ENCODE measurements at regions not wholly inside any gene's neighbourhood (a gene's known extent, or its start where the extent isn't known, plus 50 kb on each side); places are given as distances from the start of the nearest gene placed in this dataset.
"Not testable (repeated sequence)": the region's sequence is repeated elsewhere in the genome, so short reads cannot be mapped to it uniquely, and the experiment has no call there.

DNA sequence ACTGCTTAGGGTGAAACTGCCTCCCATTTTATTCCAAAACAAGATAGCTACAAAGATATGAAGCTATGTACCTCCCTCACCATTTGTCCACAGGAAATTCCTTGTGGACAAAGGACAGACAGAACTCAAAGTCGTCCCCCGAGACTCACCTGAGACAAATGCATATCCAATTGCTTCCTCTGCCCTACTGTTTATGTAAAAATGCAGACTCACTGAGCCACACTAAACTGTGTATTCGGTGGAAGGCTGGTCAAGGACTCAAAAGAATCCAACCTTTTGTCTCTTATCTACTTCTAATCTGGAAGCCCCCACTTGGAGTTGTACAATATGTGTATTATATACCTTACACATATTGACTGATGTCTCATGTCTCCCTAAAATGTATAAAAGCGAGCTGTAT is 288.0 kb upstream of the ERCC4 start:
- DNase-seq, result no peak

- not testable (repeated sequence) for DNase-seq
Measured at GRCh38 chr16:13632504-13632903, 287.4 kb upstream of the ERCC4 start.

DNA sequence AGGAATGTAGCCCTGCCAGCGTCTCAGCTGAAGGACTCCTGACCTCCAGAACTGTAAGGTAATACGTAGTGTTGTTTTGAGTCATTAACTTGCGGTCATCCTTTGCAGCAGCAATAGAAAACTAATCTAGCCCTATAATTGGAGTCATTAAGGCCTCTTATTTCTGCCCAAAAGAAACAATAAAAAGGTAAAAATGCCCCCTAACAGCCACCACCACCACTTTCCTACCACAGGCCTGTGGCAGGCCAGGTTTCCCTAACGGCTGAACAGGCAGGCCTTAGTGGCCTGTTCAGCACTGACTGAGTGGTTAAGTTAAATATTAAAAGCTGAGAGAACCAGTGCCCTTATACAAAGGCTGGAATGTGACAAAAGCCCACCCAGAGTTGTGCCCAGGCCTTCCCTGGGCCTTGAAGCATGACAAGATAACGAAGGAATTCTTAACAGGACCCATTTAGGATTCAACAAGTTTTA is 286.5 kb upstream of the ERCC4 start:
- DNase-seq, result no peak

DNA sequence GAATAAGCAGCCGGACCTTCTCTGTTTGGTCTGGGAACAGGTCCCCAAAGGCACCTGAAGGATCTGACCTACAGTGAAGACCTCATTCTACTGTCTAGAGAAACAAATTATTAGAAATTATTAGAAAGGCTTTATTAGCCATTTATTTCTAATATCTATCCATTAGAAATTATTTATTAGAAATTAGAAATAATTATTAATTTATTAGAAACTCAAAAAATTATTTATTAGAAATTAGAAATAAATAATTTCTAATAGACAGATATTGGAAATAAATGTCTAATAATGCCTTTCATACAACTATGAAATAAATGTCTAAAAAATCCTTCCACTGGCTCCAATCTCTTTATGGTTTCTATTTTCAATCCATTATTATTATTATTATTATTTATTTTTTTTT is 285.7 kb upstream of the ERCC4 start:
- no peak for DNase-seq

DNA sequence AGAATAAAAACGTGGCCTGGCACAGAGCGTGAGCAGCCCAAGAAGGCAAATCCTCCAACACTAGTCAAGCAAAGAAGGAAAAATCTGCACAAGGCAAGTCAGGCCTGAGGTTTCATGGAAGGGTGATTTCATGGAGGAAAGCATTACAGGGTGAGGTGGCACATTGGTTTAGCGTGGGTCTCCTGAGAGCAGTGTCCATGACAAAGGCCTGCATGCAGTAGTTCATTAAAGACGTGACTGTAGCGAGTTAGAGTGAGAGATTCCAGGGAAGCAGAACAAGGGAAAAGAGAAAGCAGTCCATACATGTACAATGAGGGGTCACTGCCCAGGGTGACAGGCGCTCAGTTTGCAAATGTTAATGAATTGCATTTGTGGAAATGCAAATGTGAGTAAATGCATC is 285.0 kb upstream of the ERCC4 start:
- no peak for DNase-seq

DNA sequence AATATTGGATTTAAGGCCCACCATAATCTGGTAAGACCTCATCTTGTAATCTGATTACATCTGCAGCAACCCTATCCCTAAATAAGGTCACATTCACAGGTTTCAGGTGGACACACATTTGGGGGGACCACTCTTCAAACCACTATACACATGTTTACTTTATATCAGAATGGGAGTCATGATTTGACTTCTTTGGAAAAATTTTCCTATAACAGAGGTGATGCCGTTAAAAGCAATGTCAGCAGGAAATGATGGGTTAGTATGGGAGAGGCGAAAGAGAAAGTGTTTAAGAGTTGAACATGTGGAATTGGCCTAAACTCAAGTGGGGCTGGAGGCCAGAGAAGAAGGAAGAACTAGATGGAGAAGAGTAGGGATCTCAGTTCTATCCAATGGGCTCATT is 281.7 kb upstream of the ERCC4 start:
- no peak for DNase-seq

- no peak for DNase-seq
Measured at GRCh38 chr16:13643412-13643811, 276.5 kb upstream of the ERCC4 start.

DNA sequence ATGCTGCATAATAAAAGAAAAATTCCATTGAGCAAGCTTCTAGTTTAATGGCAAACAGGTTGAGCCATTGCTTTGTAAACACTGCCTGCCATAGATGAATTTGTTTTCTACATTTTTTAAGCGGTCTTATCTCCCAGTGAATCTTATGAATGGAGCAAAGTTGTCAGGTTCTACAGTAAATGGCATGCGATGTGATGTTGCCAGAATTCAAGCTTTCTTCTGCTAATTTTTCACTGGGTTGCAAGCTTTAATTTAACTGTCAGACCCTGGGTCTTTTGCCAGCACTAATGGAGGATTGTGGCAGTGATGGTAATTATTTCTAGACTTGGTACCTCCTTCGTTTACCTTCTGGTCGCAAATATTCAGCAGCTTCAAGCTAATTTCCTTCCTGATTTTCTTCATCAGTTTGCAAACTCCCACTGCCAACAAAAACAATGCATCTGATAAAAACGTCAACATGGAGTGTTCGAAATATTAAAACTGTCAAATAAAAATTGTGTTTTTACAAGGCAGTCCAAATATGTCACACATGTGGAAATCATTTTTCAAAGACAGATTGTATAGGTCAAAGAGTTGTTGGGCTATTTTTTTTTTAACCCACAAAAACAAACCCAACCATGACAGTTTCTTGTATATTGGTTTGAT is 274.2 kb upstream of the ERCC4 start:
- no peak for DNase-seq

DNA sequence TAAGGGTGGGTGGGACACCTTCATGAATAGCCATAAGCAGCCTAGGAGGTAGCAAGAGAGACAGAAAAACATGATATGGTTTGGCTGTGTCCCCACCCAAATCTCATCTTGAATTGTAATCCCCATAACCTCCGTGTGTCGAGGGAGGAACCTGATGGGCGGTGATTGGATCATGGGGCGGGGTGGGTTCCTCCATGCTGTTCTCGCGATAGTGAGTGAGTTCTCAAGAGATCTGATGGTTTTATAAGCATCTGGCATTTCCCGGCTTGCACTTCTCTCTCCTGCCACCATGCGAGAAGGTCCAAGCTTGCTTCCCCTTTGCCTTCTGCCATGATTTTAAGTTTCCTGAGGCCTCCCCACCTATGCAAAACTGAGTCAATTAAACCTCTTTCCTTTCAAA is 259.1 kb upstream of the ERCC4 start:
- DNase-seq, result no peak

DNA sequence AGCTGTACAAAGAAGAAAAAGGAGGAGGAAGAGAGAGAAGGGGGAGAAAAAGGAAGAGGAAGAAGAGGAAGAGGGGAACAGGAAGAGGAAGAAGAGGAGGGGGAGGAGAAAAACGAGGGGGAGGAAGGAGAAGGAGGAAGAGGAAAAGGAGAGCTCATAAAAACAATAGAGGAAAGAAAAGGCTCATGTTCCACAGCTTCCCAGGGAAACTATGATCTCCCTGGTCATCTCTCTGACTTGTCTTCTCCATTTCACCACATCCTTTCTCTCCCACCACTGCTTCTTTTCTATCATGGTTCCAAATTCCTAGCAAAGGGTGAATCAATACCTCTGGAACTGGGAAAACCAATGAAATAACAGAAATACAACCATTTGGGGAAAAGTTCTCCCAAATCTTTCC is 254.1 kb upstream of the ERCC4 start:
- DNase-seq, result no peak

GRCh38 chr16:13672196-13672595 is 247.8 kb upstream of the ERCC4 start:
- no peak for DNase-seq

- DNase-seq, result no peak
Measured at GRCh38 chr16:13680021-13680889, 239.7 kb upstream of the ERCC4 start.

- DNase-seq, result no peak
Measured at GRCh38 chr16:13684819-13685563, 235.0 kb upstream of the ERCC4 start.

DNA sequence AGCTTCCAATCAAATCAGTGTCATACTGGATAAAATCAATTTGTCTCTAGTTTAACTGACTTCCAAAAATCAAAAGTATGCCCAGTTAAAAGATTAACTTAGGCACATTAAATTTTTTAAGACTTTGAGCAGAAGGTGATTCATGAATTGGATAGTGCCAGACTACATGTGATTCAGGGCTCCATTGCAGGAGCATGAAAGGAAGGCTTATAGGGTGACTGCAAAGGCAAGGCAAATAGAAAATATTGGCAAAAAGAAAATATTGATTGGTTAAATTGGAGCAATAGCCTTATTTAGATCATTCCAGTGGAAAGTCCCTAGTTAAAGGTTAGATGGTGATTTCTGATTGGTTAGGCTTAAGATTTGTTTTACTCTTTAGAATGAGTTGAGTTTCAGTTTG is 223.9 kb upstream of the ERCC4 start:
- DNase-seq, result no peak

- no peak for DNase-seq
Measured at GRCh38 chr16:13697013-13697412, 222.9 kb upstream of the ERCC4 start.

GRCh38 chr16:13697568-13697967 is 222.4 kb upstream of the ERCC4 start:
- DNase-seq, result no peak

DNA sequence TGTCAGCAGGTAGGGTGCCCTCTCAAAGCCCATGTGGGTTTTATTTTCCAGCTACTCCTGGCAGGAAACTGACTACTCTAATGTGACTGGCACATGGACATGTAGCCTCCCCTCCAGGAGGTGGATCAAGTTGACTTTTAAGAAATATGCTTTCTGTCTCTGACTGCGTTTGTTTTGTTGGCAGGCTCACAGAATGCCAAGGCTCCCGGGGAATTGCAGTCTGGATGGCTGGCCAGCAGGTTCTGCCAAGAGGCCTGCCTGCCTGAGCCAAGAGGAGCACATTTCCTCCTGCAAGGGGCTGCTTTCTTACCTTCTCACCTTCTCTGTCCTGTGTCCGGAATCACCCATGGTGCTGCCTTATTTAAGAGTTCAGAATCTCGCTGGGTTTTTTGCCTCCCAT is 217.3 kb upstream of the ERCC4 start:
- no peak for DNase-seq

DNA sequence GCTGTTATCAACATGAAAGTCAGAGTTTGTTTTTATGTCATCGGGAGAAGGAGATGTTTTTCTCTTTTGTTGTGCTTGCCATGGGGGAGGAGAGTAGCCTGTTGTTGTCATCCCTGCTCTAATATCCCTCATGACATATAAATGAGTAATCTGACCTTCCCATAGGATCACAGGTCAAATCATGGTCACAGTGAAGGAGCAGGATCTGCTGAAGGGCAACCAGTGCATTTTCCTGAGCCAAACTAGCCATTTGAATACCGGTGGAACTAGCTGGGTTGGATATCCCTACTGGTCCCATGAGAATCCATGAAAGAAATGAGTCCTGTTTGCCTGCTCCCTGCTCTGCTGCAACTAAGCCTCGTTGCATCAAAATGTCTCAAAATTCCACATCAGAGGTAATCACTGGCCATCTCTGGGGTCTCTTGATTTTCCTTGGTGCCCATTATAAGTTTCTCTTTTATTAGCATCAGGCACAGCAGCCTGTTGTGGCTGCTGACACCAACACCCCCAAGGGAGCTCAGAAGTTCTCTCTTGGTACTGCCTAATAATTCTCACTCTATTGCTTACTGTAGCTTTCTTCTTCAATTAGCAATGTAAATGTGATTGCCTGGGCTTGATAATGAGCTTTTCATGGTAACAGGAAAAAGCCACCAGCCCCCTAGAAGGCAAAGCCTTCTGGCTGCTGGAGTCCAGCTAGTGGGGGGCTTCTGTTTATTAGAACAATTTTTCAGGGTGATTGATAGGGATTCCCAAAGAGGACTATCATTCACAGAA is 211.4 kb upstream of the ERCC4 start:
- no peak for DNase-seq

DNA sequence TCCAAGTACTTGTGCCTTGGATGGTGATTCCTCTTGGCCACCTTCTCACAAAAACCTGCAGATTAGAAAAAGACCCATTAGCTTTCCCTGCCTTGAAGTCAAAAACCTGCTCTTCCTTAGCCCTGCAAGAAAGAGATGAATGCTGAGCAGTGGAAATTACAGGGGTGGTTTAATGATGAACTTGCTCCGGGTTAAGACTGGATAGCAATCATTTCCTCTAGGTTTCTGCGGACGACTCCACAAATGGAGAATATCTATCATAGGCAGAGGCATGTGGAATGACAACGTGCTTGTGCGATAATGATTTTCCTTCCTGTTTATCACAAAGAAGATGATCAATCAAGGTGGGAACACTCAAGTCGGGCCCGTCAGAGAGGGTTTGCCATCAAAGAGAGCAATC is 201.2 kb upstream of the ERCC4 start:
- no peak for DNase-seq

DNA sequence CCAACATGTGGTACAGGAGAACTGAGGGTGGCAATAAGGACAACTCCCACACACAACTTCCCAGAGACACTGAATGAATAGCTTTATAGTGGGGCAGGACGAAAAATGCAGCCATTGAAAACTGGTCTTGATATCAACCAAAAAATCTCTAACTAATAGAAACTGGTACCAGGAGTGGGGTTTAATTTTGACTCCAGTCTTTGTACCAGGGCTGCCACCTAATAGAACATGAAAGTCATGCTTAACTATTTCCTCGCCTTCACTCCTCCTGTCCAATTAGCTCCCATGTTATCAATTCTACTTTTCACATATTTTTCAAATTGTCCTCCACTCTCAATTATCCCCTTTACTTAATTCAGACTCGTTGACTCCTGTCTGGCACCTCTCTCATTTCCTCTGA is 192.0 kb upstream of the ERCC4 start:
- DNase-seq, result no peak

GRCh38 chr16:13733561-13733960 is 186.4 kb upstream of the ERCC4 start:
- DNase-seq, result no peak

DNA sequence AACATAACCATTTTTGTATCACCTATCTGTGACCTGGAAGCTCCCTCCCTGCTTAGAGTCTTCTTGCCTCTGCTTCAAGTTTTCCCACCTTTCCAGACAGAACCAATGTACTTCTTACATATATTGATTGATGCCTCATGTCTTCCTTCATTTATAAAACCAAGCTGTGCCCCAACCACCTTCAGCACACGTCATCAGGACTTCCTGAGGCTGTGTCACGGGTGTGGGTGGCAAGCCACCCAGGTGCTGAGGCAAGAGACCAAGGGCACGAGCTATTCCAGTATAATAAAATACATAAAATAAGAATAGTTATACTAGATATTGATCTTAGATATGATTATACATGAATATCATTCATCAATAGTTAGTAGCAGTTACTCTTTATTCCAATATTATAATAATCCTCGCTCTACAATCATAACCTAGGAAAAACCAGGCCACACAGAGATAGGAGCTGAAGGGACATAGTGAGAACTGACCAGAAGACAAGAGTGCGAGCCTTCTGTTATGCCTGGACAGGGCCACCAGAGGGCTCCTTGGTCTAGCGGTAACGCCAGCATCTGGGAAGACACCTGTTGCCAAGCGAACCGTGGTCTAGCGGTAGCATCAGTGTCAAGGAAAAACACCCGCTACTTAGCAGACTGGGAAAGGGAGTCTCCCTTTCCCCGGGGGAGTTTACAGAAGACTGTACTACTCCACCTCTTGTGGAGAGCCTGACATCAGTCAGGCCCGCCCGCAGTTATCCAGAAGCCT is 180.2 kb upstream of the ERCC4 start:
- DNase-seq, result not testable (repeated sequence)

Data from bone marrow (tissue), 2 donors.